HEK293 (cell line): ENCODE measurements at regions not wholly inside any gene's neighbourhood (a gene's known extent, or its start where the extent isn't known, plus 50 kb on each side); places are given as distances from the start of the nearest gene placed in this dataset.
A peak's percentile ranks its signal among the peaks of the same experiment; 100 is the strongest.

Source experiments
- CTCF ChIA-PET: fragments of 350-600 bp; formaldehyde crosslinking; extraction: SDS; loops from one replicate; lab custom pipeline; 2021; ENCODE audit warnings: antibody characterized with exemption; lab: Yijun Ruan, JAX
- POLR2A ChIA-PET: fragments of 300-600 bp; formaldehyde crosslinking; extraction: SDS; loops from one replicate; lab custom pipeline; 2020; ENCODE audit warnings: antibody characterized with exemption, inconsistent platforms; lab: Yijun Ruan, JAX
- H3K27ac ChIP-seq: fragments of 200-500 bp; sonication (Bioruptor generic); 2 replicates; pipeline ENCODE4 v1.5.1; 2014; ENCODE audit warnings: low read depth, low read length, control low read depth, inconsistent platforms; ENCODE audit errors: extremely low read depth
- H3K36me3 ChIP-seq, 2 experiments: fragments of 200-500 bp in 1 of 2; sonication (Bioruptor generic) in 1 of 2; 1 replicate in 1 of 2; 2 replicates in 1 of 2; pipeline ENCODE4 v1.5.1; 2014 to 2017; ENCODE audit warnings: inconsistent platforms in 2 of 2, low read length in 2 of 2; ENCODE audit not compliant: control insufficient read depth in 2 of 2, insufficient read depth in 1 of 2
- H3K4me1 ChIP-seq: fragments of 200-500 bp; sonication (Bioruptor generic); 2 replicates; pipeline ENCODE4 v1.5.1; 2014; ENCODE audit warnings: mild to moderate bottlenecking, low read length, inconsistent platforms; ENCODE audit not compliant: control insufficient read depth, insufficient read depth
- H3K4me3 ChIP-seq: 2 replicates; pipeline ENCODE4 v1.5.1; 2011; ENCODE audit warnings: low read depth, mild to moderate bottlenecking, control low read depth, low read length, moderate library complexity
- H3K9me3 ChIP-seq: fragments of 200-500 bp; sonication (Bioruptor generic); 2 replicates; pipeline ENCODE4 v1.5.1; 2014; ENCODE audit warnings: low read depth, low read length, inconsistent platforms; ENCODE audit not compliant: control insufficient read depth, insufficient read depth
- EGR2 ChIP-seq: fragments of 450-650 bp; formaldehyde crosslinking; IDR thresholded peaks from 2 replicates; pipeline ENCODE4 v1.5.1; 2016; ENCODE audit warnings: low read depth, missing biosample characterization, missing genetic modification characterization
- GLIS1 ChIP-seq: fragments of 450-650 bp; formaldehyde crosslinking; IDR thresholded peaks from 2 replicates; pipeline ENCODE4 v1.5.1; 2016; ENCODE audit warnings: missing biosample characterization, missing genetic modification characterization
- GLIS2 ChIP-seq: fragments of 450-650 bp; formaldehyde crosslinking; IDR thresholded peaks from 2 replicates; pipeline ENCODE4 v1.5.1; 2016; ENCODE audit warnings: missing biosample characterization, missing genetic modification characterization
- KLF1 ChIP-seq: fragments of 450-650 bp; formaldehyde crosslinking; IDR thresholded peaks from 2 replicates; pipeline ENCODE4 v1.5.1; 2016; ENCODE audit warnings: missing biosample characterization, missing genetic modification characterization
- KLF17 ChIP-seq: fragments of 450-650 bp; formaldehyde crosslinking; IDR thresholded peaks from 2 replicates; pipeline ENCODE4 v1.5.1; 2016; ENCODE audit warnings: missing biosample characterization, missing genetic modification characterization
- PRDM10 ChIP-seq: fragments of 450-650 bp; formaldehyde crosslinking; IDR thresholded peaks from 2 replicates; pipeline ENCODE4 v1.5.1; 2016; ENCODE audit warnings: missing biosample characterization, missing genetic modification characterization
- SP7 ChIP-seq: fragments of 450-650 bp; formaldehyde crosslinking; IDR thresholded peaks from 2 replicates; pipeline ENCODE4 v1.5.1; 2016; ENCODE audit warnings: missing biosample characterization, missing genetic modification characterization
- ZFHX2 ChIP-seq: fragments of 450-650 bp; formaldehyde crosslinking; conservative IDR thresholded peaks from 2 replicates; pipeline ENCODE4 v1.5.1; 2016; ENCODE audit warnings: missing biosample characterization, missing genetic modification characterization
- ZFP41 ChIP-seq: fragments of 450-650 bp; formaldehyde crosslinking; IDR thresholded peaks from 2 replicates; pipeline ENCODE4 v1.5.1; 2016; ENCODE audit warnings: missing biosample characterization, missing genetic modification characterization, borderline replicate concordance
- ZIC2 ChIP-seq: fragments of 450-650 bp; formaldehyde crosslinking; IDR thresholded peaks from 2 replicates; pipeline ENCODE4 v1.5.1; 2016; ENCODE audit warnings: missing biosample characterization, missing genetic modification characterization
- ZNF341 ChIP-seq: fragments of 450-650 bp; formaldehyde crosslinking; IDR thresholded peaks from 2 replicates; pipeline ENCODE4; 2016; ENCODE audit warnings: low read depth, missing biosample characterization, missing genetic modification characterization
- ZNF398 ChIP-seq: fragments of 450-650 bp; formaldehyde crosslinking; IDR thresholded peaks from 2 replicates; pipeline ENCODE4 v1.5.1; 2017; ENCODE audit warnings: missing biosample characterization, missing genetic modification characterization
- ZNF423 ChIP-seq: fragments of 450-650 bp; formaldehyde crosslinking; IDR thresholded peaks from 2 replicates; pipeline ENCODE4 v1.5.1; 2016; ENCODE audit warnings: missing biosample characterization, missing genetic modification characterization
- ZNF488 ChIP-seq: fragments of 450-650 bp; formaldehyde crosslinking; IDR thresholded peaks from 2 replicates; pipeline ENCODE4 v1.5.1; 2016; ENCODE audit warnings: missing biosample characterization, missing genetic modification characterization
- ZNF548 ChIP-seq: fragments of 450-650 bp; formaldehyde crosslinking; IDR thresholded peaks from 2 replicates; pipeline ENCODE4 v1.5.1; 2016; ENCODE audit warnings: missing biosample characterization, missing genetic modification characterization
- ZNF560 ChIP-seq: fragments of 450-650 bp; formaldehyde crosslinking; IDR thresholded peaks from 2 replicates; pipeline ENCODE4 v1.5.1; 2017; ENCODE audit warnings: missing biosample characterization, missing genetic modification characterization, borderline replicate concordance
- ZNF658 ChIP-seq: fragments of 450-650 bp; formaldehyde crosslinking; IDR thresholded peaks from 2 replicates; pipeline ENCODE4; 2016; ENCODE audit warnings: missing biosample characterization, missing genetic modification characterization

GRCh38 chr11:70948398-70948797 lies 304.0 kb downstream of the SHANK2 start:
- TF ChIP-seq ZFP41 (tag by site-specific recombination): no peak
- no peak for TF ChIP-seq GLIS2 (tag by site-specific recombination)
- no peak for TF ChIP-seq ZNF658 (tag by site-specific recombination)
- no peak for TF ChIP-seq ZNF560
- no peak for TF ChIP-seq ZNF398 (tag by site-specific recombination)
- TF ChIP-seq, all 188 proteins: peak for 0
- CTCF ChIA-PET: interaction anchor here (0.7 kb wide), 2 partner anchors 26 to 169 kb away, joined by 3 read pairs; no protein-coding TSS in a partner anchor
- Histone ChIP-seq H3K27ac (no peak overlapping the region), H3K4me3 (no peak overlapping the region), H3K36me3 (no peaks in the 10 kb centered on the region), H3K4me1 (no peaks in the 10 kb centered on the region), H3K9me3 (no peaks in the 10 kb centered on the region)
- POLR2A ChIA-PET: no interaction called here

- no peak overlapping the region for H3K4me3 ChIP-seq
- no peaks in the 10 kb centered on the region for H3K4me1 ChIP-seq
- POLR2A ChIA-PET: no interaction called here
- CTCF ChIA-PET: interaction anchor here (0.7 kb wide), 1 partner anchor 27 kb away, joined by 3 read pairs; no protein-coding TSS in a partner anchor
- no peak overlapping the region for H3K27ac ChIP-seq
- no peaks in the 10 kb centered on the region for H3K36me3 ChIP-seq
- no peaks in the 10 kb centered on the region for H3K9me3 ChIP-seq
- TF ChIP-seq ZNF548 (tag by site-specific recombination) (no peak), EGR2 (tag by site-specific recombination) (peak; percentile 78), ZNF341 (peak; percentile 31; the same call in 1 of the 2 replicates), KLF17 (0 out of 2 replicates have a peak, but pooled peaks have one; percentile 34), SP7 (tag by site-specific recombination) (no peak), KLF1 (tag by site-specific recombination) (peak; percentile 74), ZIC2 (tag by site-specific recombination) (peak; percentile 56), PRDM10 (peak; percentile 46; the same call in 1 of the 2 replicates), GLIS1 (peak; percentile 65), ZNF423 (tag by site-specific recombination) (peak; percentile 59), ZNF488 (tag by site-specific recombination) (no peak), ZFHX2 (tag by site-specific recombination) (peak; percentile 84)
Observed at GRCh38 chr11:70948855-70949531, 303.4 kb downstream of the SHANK2 start.
